K562 (cell line): ENCODE measurements at regions not wholly inside any gene's neighbourhood (a gene's known extent, or its start where the extent isn't known, plus 50 kb on each side); places are given as distances from the start of the nearest gene placed in this dataset.

ENCODE experiments used
- ATAC-seq: fragments of 200-7000 bp; cut with Tn5 transposase; 3 replicates; pipeline ENCODE4 v1.9.1; 2020; ENCODE audit warnings: moderate library complexity
- BruUV-seq: library from RNA; stranded (reverse); fragments of 400-500 nt; replicated peaks from 2 replicates; lab custom pipeline; 2021; lab: Mats Ljungman, UMichigan
- CTCF ChIA-PET: fragments of 300-600 bp; formaldehyde crosslinking; extraction: SDS; loops from one replicate; lab custom pipeline; 2021; ENCODE audit warnings: low intra/inter-chr PET ratio; lab: Yijun Ruan, JAX
- POLR2A ChIA-PET: fragments of 300-600, 350-650 bp; sonication (Branson Sonifier 250); formaldehyde crosslinking; extraction: SDS; loops from one replicate; lab custom pipeline; 2021; ENCODE audit warnings: antibody characterized with exemption, inconsistent platforms; lab: Yijun Ruan, JAX
- DNase-seq, 4 experiments: peaks; one replicate each; pipeline versions ENCODE4 v3.0.0 to v3.0.0-alpha.2; 2011 to 2018; ENCODE audit warnings: low spot score in 3 of 4, mixed read lengths in 3 of 4; ENCODE audit errors: extremely low read depth in 1 of 4
- FAIRE-seq: peaks from 2 replicates; lab custom pipeline; 2011; peaks lifted over from hg19 to GRCh38; lab: Jason Lieb, UNC
- H2AFZ ChIP-seq: 2 replicates; pipeline ENCODE4 v1.6.0; 2011; ENCODE audit warnings: low read depth, low read length, control low read depth, inconsistent platforms
- H3K27ac ChIP-seq: fragments of 200-600 bp; 3 replicates; pipeline ENCODE4 v1.8.0; 2011; ENCODE audit warnings: low read depth, mild to moderate bottlenecking, control low read depth, inconsistent platforms, low read length, moderate library complexity, mixed read lengths; ENCODE audit errors: extremely low read depth
- H3K27me3 ChIP-seq, 2 experiments: fragments of 300-600 bp in 1 of 2; 2 replicates in 1 of 2; 3 replicates in 1 of 2; pipeline versions ENCODE4 v1.6.0 to v1.8.0; 2011; ENCODE audit warnings: inconsistent platforms in 2 of 2, low read length in 2 of 2, mild to moderate bottlenecking in 1 of 2, mixed read lengths in 1 of 2, moderate library complexity in 1 of 2; ENCODE audit not compliant: control insufficient read depth in 2 of 2, insufficient read depth in 2 of 2
- H3K36me3 ChIP-seq: fragments of 300-600 bp; 3 replicates; pipeline ENCODE4 v1.8.0; 2011; ENCODE audit warnings: mild to moderate bottlenecking, low read length, inconsistent platforms; ENCODE audit not compliant: control insufficient read depth, insufficient read depth
- H3K4me1 ChIP-seq, 2 experiments: fragments of 200-600 bp in 1 of 2; replicated peaks in 1 of 2; 2 replicates in 1 of 2; 3 replicates in 1 of 2; pipeline versions ENCODE4 v1.5.1 to v1.8.0; 2011; ENCODE audit warnings: inconsistent platforms in 2 of 2, low read length in 2 of 2, mild to moderate bottlenecking in 1 of 2, mixed read lengths in 1 of 2, moderate library complexity in 1 of 2; ENCODE audit not compliant: control insufficient read depth in 2 of 2, insufficient read depth in 2 of 2
- H3K4me2 ChIP-seq: 2 replicates; pipeline ENCODE4 v1.6.1; 2011; ENCODE audit warnings: low read length, control low read depth, inconsistent platforms, mixed read lengths; ENCODE audit not compliant: insufficient read depth
- H3K4me3 ChIP-seq: fragments of 200-600 bp; sonication (generic), shearing (Covaris generic); 2 replicates; pipeline ENCODE4 v1.5.1; 2016; ENCODE audit warnings: control low read depth, inconsistent platforms
- H3K79me2 ChIP-seq: fragments of 200-600 bp; 3 replicates; pipeline ENCODE4 v1.8.0; 2011; ENCODE audit warnings: low read length, inconsistent platforms; ENCODE audit not compliant: control insufficient read depth, insufficient read depth
- H3K9ac ChIP-seq, 2 experiments: 2 replicates each; pipeline versions ENCODE4 v1.6.0 to v1.6.1; 2011; ENCODE audit warnings: low read depth in 2 of 2, low read length in 2 of 2, control low read depth in 1 of 2, inconsistent platforms in 1 of 2, mild to moderate bottlenecking in 1 of 2, mixed read lengths in 1 of 2; ENCODE audit not compliant: insufficient read depth in 1 of 2
- H3K9me1 ChIP-seq: one replicate; pipeline ENCODE4 v1.6.0; 2011; ENCODE audit warnings: inconsistent platforms, mild to moderate bottlenecking, low read length, moderate library complexity; ENCODE audit not compliant: control insufficient read depth, insufficient read depth
- H3K9me3 ChIP-seq: replicated peaks from 2 replicates; pipeline ENCODE4 v1.5.1; 2011; ENCODE audit warnings: low read depth, low read length, inconsistent platforms; ENCODE audit not compliant: control insufficient read depth, insufficient read depth
- H4K20me1 ChIP-seq: replicated peaks from 2 replicates; pipeline ENCODE4 v1.6.1; 2011; ENCODE audit warnings: low read length, inconsistent platforms, mixed read lengths; ENCODE audit not compliant: control insufficient read depth, insufficient read depth
- ESRRB ChIP-seq: fragments of 250-450 bp; sonication (Bioruptor Pico); IDR thresholded peaks from 2 replicates; pipeline ENCODE4 v1.5.0; 2020; ENCODE audit warnings: mild to moderate bottlenecking, moderate library complexity, borderline replicate concordance
- KHSRP ChIP-seq: fragments of 450-650 bp; IDR thresholded peaks from 2 replicates; pipeline ENCODE4 v1.6.1; 2017
- MYBL2 ChIP-seq, 2 experiments: fragments of 450-650 bp in 1 of 2; sonication (generic) in 1 of 2; formaldehyde crosslinking in 1 of 2; IDR thresholded peaks; 2 replicates each; pipeline versions ENCODE4 v1.6.1 to v1.8.1; 2017 to 2022; ENCODE audit warnings: borderline replicate concordance in 1 of 2, inconsistent platforms in 1 of 2, low read depth in 1 of 2, mild to moderate bottlenecking in 1 of 2, missing genetic modification reagents in 1 of 2, moderate library complexity in 1 of 2
- NCOR1 ChIP-seq: fragments of 450-650 bp; IDR thresholded peaks from 2 replicates; pipeline ENCODE4 v1.6.1; 2016; ENCODE audit warnings: mild to moderate bottlenecking, moderate library complexity
- PPARD ChIP-seq: fragments of 250-450 bp; sonication (Bioruptor Pico); IDR thresholded peaks from 2 replicates; pipeline ENCODE4 v1.8.0; 2022; ENCODE audit warnings: inconsistent platforms, mild to moderate bottlenecking, moderate library complexity
- SIX5 ChIP-seq, 2 experiments: IDR thresholded peaks; 2 replicates each; pipeline ENCODE4 v1.6.1; 2011; ENCODE audit warnings: low read length in 2 of 2, borderline replicate concordance in 1 of 2, low read depth in 1 of 2, mild to moderate bottlenecking in 1 of 2, moderate library complexity in 1 of 2; ENCODE audit not compliant: insufficient read depth in 1 of 2
- TBP ChIP-seq: optimal IDR thresholded peaks from 2 replicates; pipeline ENCODE3; 2011; ENCODE audit warnings: low read depth, low read length, improper control_type of control experiment
- TCF3 ChIP-seq: sonication (generic); formaldehyde crosslinking; IDR thresholded peaks from 2 replicates; pipeline ENCODE4 v1.4.0; 2020; ENCODE audit warnings: mild to moderate bottlenecking, missing genetic modification reagents
- THAP7 ChIP-seq: fragments of 250-450 bp; sonication (Bioruptor Pico); IDR thresholded peaks from 2 replicates; pipeline ENCODE4 v1.5.0; 2021
- ZNF512 ChIP-seq: IDR thresholded peaks from 2 replicates; pipeline ENCODE4 v1.6.1; 2016; ENCODE audit warnings: missing genetic modification characterization, missing compliant biosample characterization
- ZNF695 ChIP-seq: fragments of 450-650 bp; formaldehyde crosslinking; IDR thresholded peaks from 2 replicates; pipeline ENCODE4 v1.4.0; 2020; ENCODE audit warnings: mild to moderate bottlenecking, moderate library complexity
- WGBS: fragments of 100-300 bp; shearing (Covaris generic); methylation state at CpG from one replicate; pipeline ENCODE4 v1.1.6; 2016; ENCODE audit warnings: low coverage, mixed read lengths; ENCODE audit not compliant: insufficient coverage; ENCODE audit errors: missing lambda C conversion rate; 5-methylcytosine and 5-hydroxymethylcytosine counted together
- in situ Hi-C: fragments of 300-500 bp; cut with MboI; formaldehyde crosslinking; loops from 4 replicates; pipeline ENCODE4 v1.15.0; 2018; ENCODE audit warnings: inconsistent platforms, mixed read lengths
- intact Hi-C: fragments of 100-400 bp; cut with micrococcal nuclease; formaldehyde crosslinking; loops from 2 replicates; pipeline ENCODE4 v1.14.2; 2022

DNA sequence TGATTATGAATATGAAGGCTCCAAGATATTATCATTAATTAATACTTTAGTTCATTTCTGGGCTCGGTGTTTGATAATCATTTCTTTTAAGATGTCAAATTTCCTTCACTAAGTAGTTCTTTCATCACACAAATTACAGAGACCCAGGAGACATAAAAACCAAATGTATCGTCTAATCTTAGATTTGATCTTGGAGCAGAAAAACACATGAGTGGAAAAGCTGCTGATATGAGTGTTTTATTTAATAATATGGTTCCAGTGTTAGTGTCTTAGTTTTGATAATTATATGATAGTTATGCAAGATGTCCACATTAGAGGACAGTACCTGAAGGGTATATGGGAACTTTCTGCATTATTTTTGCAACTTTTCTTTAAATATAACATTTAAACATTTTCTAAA is 494.5 kb upstream of the RAG2 start:
- no peak overlapping the region for H3K4me3 ChIP-seq
- POLR2A ChIA-PET, result no interaction called here
- no peak for DNase-seq
- no TSS peak for BruUV-seq
- TF ChIP-seq KHSRP (no peak), THAP7 (CRISPR knock-in tag) (no peak), ZNF512 (no peak), MYBL2 (IDR thresholded peaks at IDR 0.05; ENCODE audit: low read depth) (no peak), MYBL2 (CRISPR knock-in tag; IDR thresholded peaks at IDR 0.05; ENCODE audit: borderline replicate concordance) (no peak), PPARD (CRISPR knock-in tag) (no peak), TCF3 (CRISPR knock-in tag) (no peak), ZNF695 (no peak), SIX5 (IDR thresholded peaks at IDR 0.05; ENCODE audit: borderline replicate concordance in 1 of 2, insufficient read depth in 1 of 2, low read depth in 1 of 2, low read length in 2 of 2) (no peak), TBP (no peak), NCOR1 (no peak), ESRRB (CRISPR knock-in tag) (no peak)
- H3K9me1 ChIP-seq, result no peaks in the 10 kb centered on the region
- no peaks in the 10 kb centered on the region for H3K79me2 ChIP-seq
- no peak overlapping the region for H3K27ac ChIP-seq
- no peaks in the 10 kb centered on the region for H3K36me3 ChIP-seq
- H2AFZ ChIP-seq, result no peak overlapping the region
- CTCF ChIA-PET, result no interaction called here
- H3K9ac ChIP-seq, result no peak overlapping the region
- no peaks in the 10 kb centered on the region for H3K27me3 ChIP-seq
- H3K4me1 ChIP-seq, result no peaks in the 10 kb centered on the region
- intact Hi-C loops, result loop anchor here (10.0 kb wide), 1 partner anchor 58 kb away; no protein-coding TSS in a partner anchor
- WGBS, result 2% methylated on average over 2 of the region's 2 CpGs
- H3K9me3 ChIP-seq, result no peaks in the 10 kb centered on the region
- no peak for FAIRE-seq
- H4K20me1 ChIP-seq, result no peaks in the 10 kb centered on the region
- H3K4me2 ChIP-seq, result no peak overlapping the region
- no peak for ATAC-seq
- in situ Hi-C loops, result no loop called here
